Gastroesophageal sphincter (tissue), 3 donors: ENCODE measurements at regions not wholly inside any gene's neighbourhood (a gene's known extent, or its start where the extent isn't known, plus 50 kb on each side); places are given as distances from the start of the nearest gene placed in this dataset.

Experiments
- EP300 ChIP-seq: sonication (generic); formaldehyde crosslinking; IDR thresholded peaks from one replicate; pipeline ENCODE4 v1.6.1; 2017; ENCODE audit warnings: antibody characterized with exemption, mild to moderate bottlenecking
- POLR2A ChIP-seq, 2 donors: fragments of 450-650 bp; IDR thresholded peaks; one replicate each; pipeline ENCODE4 v1.6.1; 2017; ENCODE audit warnings: antibody characterized with exemption in 2 of 2, mild to moderate bottlenecking in 2 of 2, moderate library complexity in 1 of 2
- TF ChIP-seq, protein P1 (sequence below), 4 experiments: fragments of 200-600 bp in 2 of 4; fragments of 450-650 bp in 2 of 4; sonication (generic) in 1 of 4; IDR thresholded peaks; one replicate each; pipeline ENCODE4 v1.5.1; 2017 to 2019; ENCODE audit warnings: antibody characterized with exemption in 4 of 4, mild to moderate bottlenecking in 2 of 4, moderate library complexity in 2 of 4

GRCh38 chr5:125467222-125467621 lies 720.8 kb upstream of the ZNF608 start:
- TF ChIP-seq, protein P1, sequence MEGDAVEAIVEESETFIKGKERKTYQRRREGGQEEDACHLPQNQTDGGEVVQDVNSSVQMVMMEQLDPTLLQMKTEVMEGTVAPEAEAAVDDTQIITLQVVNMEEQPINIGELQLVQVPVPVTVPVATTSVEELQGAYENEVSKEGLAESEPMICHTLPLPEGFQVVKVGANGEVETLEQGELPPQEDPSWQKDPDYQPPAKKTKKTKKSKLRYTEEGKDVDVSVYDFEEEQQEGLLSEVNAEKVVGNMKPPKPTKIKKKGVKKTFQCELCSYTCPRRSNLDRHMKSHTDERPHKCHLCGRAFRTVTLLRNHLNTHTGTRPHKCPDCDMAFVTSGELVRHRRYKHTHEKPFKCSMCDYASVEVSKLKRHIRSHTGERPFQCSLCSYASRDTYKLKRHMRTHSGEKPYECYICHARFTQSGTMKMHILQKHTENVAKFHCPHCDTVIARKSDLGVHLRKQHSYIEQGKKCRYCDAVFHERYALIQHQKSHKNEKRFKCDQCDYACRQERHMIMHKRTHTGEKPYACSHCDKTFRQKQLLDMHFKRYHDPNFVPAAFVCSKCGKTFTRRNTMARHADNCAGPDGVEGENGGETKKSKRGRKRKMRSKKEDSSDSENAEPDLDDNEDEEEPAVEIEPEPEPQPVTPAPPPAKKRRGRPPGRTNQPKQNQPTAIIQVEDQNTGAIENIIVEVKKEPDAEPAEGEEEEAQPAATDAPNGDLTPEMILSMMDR (IDR thresholded peaks at IDR 0.05): no peak
- TF ChIP-seq EP300: no peak
- no peak for TF ChIP-seq POLR2A (IDR thresholded peaks at IDR 0.05)
